Stimulated activated CD4-positive, alpha-beta T cell treated with anti-CD3 and anti-CD28 coated beads, Interleukin-1b, Interleukin-23, amount 100 ng/mL, for 1 hour (primary cell): ENCODE measurements at regions not wholly inside any gene's neighbourhood (a gene's known extent, or its start where the extent isn't known, plus 50 kb on each side); places are given as distances from the start of the nearest gene placed in this dataset.
A peak's percentile ranks its signal among the peaks of the same experiment; 100 is the strongest.

Experiments
- DNase-seq, 2 donors: peaks; one replicate each; pipeline ENCODE4 v3.0.0-alpha.2; 2020; ENCODE audit warnings: low read depth in 2 of 2

DNA sequence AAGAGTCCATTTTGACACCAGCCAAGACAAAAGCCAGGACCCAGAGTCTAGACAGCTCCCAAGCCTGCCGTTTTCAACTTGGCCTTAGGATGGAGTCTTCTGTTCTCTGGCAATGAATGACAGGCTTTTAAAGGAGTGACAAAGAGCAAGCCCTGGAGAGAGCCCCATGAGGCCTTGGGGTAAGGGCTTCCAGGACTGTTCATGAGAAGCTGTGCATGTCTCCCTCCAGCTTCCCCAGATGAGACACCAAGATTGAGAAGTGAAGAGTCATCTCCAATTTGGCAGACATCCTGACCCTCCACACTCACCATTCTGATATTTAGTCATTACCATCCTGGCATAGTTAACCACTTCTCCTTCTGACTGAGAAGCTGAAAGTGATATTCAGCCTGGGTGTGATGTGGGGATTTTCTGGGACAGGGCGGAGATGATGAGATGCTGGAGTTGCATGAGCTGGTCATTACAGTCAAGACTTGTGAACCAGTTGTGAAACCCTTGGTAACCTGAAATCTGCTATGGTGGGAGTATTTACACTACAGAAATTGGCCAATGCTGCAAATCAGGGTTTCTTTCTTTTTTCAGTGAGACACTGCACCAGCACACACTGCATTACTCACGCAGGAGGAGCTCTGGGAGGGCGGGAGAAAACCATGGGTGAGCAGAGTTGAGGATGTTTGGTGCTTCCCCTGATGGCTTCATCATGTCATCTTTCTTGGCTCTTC, 77.8 kb downstream of the VCPKMT start:
- no peak for DNase-seq

DNA sequence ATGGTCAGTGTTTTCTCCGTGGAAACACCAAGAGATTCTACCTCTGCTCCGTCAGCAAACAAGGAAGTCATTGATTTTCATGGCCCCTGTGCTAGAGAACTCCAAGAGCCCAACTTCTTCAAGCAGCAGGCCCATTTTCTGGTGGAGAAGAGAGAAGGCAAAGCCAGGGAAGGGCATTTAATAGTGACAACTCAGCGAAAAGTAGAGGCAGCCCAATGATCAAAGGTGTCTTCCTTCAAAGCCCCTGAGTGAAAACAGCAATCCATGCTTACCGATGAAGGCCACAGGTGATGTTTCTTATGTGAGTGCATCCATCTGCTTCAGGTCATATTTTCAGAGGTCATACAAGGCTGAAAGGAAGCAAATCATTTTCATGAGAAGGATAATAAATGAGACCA, 77.3 kb downstream of the VCPKMT start:
- no peak for DNase-seq

DNA sequence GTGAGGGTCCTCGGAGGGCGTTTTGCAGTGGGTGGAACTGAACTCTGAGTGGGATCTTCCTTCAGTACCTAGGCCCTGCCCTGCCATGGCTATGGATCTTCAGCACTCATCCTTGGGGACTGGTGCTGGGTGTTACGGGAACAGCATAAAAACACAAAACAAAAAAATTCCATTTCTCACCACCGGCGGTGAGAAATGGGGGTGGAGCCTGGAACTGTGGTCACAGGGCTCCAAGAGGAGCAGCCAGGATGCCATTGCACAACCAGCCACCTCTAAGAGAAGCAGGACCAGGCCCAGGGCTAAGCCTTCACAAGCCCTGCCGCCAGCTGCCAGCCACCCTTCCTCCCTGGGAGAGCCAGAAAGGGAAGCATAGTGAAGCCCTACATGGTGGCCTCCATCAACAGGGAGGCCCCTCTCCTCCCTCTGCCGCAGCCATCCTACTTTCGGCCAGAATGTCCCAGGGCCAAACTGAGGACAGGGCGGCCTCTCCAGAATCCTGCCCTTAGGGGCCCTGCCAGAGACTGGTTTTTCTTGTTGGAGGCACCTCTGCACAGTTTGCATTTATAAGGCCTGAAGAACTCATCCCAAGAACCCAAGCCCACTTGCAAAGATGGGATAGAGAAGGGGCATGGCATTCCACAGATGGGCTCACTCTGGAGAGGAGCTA, 76.5 kb downstream of the VCPKMT start:
- DNase-seq, result no peak

DNA sequence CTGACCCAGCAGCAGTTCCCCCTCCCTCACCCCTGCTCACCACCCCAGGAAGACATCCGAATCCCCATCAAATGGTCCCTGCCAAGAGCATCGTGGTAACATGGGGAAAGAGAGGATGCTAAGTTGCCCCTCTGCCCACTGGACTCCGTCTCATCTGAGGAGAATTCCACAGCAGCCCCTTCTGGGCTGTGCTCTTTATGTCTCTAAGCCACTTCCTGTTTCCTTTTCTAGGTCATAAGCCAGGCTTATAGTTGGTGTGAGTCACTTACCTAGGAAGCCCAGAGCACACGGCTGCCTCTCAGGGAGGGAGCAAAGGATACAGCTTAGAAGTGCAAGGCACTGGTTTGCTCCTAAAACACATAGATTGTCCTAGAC, 76.0 kb downstream of the VCPKMT start:
- DNase-seq, result no peak

DNA sequence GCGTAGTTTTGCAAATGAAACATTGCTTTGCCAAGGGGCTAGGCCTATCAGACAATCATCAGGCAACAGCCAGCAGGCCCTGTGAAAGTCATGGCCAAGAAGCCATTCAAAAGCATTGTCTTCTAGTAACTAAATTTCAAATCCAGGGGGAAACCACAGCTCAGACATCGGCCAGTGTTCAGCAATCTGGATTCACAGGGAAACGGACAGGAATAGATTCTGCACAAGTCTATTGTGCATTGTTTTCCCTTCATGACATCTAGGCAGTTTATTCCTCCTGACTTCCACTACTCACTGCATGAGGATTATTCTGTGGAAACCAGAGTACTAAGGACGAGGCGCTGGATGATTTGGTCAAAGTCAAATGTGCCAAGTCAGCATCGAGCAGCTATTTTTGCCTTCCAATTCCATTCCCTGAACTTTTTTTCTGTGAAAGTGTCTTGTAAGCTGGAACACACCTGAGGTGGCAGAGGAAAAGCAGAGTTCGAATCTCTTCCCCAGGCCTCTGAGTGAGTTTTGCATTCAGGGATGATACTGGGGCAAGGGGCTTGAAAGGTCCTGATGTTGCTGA, 75.4 kb downstream of the VCPKMT start:
- DNase-seq, result no peak

DNA sequence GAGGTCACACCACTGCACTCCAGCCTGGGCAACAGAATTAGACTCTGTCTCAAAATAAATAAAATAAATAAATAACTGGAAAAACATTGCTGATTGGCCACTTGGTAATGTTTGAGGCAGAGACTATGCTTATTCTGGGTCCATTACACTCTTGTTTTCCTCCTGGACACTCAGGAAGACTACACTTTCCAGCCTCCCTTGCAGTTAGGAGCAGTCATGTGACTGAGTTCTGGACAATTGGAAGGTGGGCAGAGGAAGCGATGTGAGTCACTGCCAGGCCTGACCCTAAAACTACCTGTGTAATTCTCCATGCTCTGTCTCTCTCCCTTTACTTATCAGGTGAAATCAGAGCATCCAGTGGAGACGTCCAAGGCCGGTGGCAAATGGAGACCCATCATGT, 74.4 kb downstream of the VCPKMT start:
- DNase-seq, result no peak

DNA sequence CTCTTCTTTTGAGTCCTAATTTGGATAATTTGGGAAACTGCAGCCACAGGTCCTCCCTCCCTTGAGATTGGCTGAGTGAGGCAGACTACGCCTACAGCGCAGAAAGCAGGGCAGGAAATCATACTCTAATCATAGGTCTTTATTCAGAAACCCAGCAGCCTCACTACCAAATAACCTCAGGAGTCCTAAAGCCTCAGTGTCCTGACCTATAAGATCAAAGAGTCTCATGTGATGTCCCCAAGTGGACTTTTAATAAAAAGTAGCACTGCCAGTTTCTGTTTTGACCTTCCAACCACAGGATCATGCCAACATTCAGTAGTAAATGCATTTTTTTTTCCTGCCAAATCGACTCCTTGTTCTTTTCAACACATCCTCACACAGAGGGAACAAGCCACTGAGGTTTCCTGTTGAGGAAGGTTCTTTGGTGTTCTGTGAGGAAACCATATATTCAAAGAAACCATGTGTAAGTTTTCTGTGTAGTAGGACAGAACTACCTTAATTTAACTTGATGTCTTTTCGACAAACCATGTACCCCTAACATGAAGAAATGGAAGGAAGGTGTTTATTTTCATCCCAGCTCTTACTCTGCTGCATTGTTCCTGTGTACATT, 72.2 kb downstream of the VCPKMT start:
- no peak for DNase-seq

DNA sequence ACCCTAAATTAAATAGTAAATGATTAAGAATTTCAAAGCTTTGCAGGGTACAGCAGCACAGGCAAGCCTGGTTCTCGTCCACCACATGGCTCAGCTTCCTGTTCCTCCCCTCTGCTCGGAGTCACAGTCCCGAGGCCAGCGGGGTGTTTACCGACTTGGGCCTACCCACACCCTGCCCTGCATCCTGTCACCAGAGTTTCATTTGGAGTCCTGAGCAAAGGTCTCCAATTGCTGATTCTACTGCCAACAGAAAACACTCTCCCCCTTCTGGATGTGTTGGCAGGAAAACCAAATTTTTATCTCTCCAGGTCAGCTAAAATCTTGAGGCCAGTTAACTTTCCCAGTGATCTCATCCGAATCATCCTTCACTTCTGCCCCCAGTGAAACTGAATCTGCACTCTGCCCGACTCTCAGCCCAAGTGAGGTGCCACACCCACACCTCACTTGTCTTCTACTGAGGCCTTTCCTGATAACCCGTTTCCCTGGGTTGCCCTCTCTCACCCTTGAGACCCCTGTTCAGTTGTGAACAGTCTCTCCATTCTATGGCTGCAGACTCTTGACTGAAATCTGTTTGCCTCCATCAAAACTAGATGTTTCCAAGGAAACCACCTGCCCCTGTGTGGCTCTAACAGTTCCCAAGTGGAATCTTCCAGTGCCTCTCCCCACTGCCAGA, 71.2 kb downstream of the VCPKMT start:
- peak in 1 of 2 donors; percentile 41 for DNase-seq

DNA sequence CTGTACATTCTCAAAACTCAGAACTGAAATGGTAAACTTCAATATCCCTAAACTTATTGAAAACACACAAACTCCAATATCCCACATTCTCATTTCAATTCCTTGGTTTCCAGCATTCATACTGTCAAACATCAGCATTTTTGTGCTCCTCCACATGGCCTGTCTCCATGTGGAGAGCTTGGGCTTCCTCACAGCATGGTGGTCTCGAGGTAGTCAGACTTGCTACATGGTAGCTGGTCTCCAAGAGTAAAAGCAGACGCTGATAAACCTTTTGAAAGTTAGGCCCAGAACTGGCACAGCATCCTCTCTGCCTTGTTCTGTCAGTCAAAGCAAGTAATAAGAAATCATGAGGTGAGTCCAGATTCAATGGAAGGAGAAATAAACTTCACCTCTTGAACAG, 70.5 kb downstream of the VCPKMT start:
- DNase-seq, result no peak

DNA sequence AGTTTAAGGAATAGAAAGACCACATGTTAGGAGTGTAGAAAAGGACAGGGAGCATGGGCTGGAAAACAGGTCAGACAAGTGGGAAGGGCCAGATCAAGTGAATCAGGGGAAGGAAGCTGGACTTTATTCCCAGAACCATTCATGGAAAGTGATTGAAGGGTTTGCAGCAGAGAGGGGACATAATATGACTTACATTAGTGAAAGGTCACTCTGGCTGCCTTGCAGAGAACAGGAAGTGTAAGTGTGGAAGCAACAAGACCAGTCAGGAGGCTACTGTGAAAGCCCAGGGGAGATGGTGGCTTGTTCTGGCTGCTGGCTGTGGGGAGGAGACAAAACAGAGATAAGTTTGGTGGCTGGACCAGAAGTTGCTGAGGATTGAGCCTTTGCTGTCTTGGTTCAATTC, 69.1 kb downstream of the VCPKMT start:
- DNase-seq, result no peak

DNA sequence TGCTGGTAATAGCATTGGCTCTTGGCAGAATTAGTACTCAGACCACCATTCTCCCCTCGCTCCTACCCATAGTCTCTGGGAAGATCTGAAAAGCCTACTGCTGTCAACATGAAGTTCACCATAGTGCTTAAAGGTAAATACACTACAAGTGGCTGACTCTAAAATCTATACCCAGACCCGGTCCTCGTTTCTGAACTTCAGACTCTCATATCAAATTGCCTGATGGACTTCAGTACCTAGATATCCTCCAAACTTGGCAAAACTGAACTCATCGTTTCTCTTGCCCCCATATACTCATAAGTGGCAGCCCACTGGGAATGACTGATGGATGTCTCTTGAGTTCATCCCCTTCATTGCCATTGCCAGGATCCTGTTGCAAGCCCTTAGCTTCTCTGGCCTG, 67.3 kb downstream of the VCPKMT start:
- no peak for DNase-seq

DNA sequence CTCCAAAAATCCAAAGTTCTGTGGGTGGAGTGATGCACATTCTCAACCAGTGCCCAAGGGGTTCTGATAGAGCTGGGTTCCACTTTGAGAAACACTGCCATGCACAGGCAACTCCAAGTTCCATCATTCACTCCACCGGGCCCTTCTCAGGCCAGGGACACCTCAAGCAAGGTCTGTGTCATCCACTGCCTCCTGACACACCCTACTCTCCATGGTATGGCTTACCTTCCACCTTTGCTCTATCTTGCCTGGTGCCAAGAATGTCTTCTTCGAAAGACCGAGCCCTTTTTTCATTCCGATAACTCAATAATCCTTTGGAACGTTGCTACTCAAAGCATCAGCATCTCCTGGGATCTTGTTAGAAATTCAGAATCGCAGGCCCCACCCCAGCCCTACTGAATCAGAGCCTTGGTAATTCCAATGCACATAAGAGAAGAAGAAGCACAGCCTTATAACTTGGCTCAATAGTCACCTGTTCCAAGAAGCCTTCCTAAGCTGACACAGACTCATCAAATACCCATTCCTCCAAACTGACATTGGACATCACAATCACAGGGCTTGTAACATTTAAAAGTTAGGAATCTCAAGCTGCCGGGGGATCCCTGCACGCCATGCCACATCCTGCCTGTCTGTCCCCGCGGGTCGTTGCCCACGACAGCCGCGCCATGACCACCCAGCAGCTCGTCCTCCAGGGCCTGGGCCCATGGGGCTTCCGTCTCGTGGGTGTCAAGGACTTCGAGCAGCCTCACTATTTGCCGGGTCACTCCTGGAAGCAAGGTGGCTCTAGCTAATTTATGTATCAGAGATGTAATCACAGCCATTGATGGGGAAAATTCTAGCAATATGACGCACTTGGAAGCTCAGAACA, 66.4 kb downstream of the VCPKMT start:
- no peak for DNase-seq

DNA sequence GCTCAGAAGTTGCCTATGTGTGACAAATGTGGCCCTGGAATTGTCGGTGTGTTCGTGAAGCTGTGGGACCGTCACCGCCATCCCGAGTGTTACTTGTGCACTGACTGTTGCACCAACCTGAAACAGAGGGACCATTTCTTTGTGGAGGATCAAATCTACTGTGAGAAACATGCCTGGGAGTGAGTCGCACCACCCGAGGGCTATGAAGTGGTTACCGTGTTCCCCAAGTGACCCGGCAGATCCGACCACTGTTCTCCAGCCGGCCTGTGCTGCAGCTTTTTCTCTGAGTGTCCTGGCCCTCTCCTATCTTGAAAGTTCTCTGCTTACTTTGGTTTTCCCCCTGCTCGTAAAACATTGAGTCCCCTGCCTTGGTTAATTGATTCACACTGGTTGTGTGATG, 65.3 kb downstream of the VCPKMT start:
- DNase-seq, result no peak

DNA sequence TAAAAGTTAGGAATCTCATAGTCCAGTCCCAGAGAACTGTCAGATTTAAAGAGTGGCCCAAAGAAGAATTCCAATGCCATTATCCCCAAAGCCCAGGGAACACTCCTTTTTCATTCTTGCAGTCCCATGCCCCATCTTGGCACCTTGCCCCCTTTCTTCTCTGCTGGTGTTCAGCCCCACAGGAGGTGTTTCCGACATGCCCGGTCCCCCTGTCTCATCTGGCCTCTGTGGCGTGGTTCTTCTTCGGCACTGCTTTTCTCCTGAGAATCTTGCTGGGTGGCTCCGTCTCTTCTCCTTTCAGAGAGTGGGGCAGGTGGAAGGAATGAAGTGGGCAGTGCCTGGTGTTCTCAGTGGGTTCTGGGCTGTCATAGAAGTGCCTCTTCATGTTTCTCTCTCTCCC, 64.7 kb downstream of the VCPKMT start:
- DNase-seq, result no peak

DNA sequence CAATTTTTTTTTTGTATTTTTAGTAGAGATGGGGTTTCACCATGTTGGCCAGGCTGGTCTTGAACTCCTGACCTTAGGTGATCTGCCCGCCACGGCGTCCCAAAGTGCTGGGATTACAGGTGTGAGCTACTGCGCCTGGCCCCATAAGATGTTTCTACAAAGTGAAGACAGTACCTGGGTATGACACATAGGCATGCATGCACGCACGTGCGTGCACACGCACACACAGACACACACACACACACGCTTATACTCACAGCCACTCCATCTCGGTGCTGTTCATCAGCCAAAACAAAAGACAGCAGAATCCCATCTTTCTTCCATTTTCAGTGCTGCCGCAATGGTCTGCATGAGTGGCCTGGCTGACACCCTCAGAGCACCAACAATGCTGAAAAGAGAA, 63.9 kb downstream of the VCPKMT start:
- DNase-seq, result no peak

DNA sequence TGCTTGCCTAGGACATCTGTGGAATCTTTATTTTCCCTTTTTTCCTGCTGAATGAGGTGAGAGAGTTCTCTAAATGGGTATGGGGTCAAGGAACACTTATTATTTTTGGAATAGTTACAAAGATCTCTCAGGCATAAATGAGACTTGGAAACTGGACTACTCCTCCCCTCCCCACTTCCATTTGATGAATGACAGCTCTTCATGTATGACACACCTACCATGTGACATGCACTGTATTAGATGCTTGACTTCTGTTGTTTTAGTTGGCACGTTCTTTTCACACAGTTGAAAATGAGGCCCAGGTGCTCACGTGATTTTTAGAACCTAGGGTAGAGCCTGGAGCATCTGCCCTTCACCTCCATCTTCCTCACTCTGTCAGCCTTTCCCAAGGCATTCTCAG, 62.4 kb downstream of the VCPKMT start:
- no peak for DNase-seq

DNA sequence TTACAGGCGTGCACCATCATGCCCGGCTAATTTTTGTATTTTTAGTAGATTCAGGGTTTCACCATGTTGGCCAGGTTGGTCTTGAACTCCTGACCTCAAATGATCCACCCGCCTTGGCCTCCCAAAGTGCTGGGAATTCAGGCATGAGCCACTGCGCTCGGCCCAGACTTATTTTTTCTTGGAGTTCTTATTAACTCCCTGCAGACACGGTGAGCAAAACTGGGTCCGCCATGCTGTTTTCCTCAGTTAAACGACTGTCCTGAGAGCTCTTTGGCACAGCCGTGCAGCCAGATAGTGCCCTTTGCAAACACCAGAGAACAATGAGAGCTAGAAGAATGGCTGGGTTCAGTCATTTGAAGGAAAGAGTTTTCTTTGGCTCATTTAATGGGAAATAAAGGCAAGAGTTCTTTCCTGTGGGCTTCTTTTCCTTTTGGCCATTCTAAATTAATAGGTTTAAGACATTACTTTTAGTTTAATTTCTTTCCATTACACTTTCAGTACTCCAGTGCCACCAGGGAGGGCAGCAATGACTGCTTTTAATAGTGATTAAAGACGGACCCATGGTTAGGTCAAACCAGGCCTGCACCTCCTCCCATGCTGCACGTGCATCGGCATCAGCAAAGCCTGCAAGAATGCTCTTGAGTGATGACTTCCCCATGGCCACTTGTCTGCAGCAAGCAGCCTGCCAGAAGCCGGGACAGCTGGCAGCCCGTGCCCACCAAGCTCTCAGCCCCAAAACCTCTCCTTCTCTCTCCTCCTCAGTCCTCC, 60.7 kb downstream of the VCPKMT start:
- DNase-seq, result no peak

DNA sequence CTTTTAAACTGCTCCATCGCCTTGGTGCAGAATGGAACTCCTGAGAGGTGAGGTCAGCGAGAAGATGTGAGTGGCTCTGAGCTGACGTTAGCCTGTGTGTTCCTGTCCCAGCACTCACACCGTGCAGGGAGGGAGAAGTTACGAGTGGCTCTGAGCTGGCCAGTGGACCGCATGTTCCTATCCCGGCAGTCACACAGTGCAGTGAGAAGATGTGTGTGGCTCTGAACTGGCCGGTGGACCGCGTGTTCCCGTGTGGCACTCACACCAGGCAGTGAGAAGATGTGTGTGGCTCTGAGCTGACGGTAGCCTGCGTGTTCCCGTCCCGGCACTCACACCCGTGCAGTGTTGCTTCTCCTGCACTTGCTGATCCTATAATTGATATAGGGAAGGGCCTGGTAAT, 59.9 kb downstream of the VCPKMT start:
- DNase-seq, result no peak

DNA sequence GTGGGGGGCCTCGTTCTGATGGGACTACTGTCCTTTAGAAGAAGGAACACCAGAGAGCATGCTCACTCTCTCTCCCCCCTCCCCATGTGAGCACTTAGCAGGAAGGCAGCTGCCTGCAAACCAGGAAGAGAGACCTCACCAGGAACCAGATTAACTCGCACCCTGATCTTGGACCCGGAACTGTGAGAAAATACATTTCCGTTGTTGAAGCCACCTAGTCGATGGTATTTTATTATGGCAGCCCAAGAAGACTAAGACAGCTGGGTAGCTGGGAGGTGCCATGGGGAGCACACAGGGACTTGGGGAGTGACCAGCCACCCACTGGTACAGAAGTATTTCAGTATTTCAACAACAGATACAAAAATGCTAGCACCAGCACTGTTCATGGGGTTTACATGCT, 59.0 kb downstream of the VCPKMT start:
- no peak for DNase-seq

DNA sequence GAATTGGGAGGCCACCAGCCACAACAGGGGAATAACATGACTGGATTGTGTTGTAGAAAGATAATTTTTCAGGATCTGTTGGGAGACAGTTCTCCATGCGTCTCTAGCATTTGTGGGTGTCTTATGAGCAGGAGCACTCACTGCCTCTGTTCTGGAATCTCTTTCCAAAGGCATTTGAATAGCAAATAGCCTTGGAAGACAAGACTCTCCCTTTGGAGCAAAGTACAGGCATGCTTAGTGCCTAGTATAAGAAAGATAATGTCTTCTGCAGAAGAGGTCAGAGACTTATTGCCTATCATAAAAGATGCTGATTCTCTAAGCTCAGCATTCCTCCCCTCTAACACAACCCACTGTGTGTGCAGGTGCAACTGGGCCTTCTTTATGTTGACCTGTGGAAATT, 58.3 kb downstream of the VCPKMT start:
- DNase-seq, result no peak
